ENCODE measurements at regions not wholly inside any gene's neighbourhood (a gene's known extent, or its start where the extent isn't known, plus 50 kb on each side); places are given as distances from the start of the nearest gene placed in this dataset.

DNA sequence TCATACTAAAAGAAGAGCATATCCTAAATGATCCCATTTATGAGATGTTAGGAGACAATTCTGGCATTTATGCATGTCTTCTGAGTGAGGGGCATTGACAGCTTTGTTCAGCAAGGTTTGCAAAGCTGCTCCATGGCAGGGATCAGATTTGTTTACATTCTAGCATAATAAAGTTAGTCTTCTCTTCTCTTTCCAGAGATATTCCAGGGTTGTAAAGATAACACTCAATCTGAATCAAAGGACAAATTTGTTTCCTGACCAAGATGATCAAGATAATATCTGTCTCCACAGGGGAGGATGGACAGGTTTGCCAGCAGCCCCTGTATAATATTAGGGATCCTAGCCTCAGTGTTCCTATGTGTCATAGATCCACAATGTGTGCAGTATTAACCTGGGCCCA lies 77.5 kb upstream of the ZC3H12C start:
- no peak for DNase-seq

DNA sequence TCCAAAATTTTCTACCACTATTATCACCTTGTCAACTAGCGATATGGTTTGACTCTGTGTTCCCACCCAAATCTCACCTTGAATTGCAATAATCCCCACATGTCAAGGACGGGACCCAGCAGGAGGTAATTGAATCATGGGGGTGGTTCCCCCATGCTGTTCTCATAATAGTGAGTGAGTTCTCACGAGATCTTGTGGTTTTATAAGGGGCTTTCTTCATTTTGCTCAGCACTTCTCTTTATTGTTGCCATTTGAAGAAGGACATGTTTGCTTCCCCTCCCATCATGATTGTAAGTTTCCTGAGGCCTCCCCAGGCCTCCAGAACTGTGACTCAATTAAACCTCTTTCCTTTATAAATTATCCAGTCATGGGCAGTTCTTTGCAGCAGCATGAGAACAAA lies 73.5 kb upstream of the ZC3H12C start:
- DNase-seq = no peak

DNA sequence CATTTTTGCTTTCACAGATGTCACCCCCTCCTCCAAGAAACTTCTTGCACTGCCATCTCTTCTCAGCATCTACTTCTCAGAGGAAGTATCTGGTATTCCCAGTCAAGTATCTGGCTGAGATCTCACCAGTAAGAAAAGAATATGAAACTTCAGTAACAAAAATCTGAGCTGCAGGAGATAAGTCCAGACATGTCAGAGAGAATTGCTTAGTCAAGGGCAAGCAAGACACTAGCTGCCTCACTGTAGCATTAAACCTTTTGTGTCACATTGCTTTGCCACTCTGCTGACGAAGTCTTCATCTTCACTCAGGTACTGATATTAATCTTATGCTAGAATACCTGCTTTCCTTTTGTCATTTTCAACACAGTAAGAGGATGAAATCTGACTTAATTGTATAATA lies 70.6 kb upstream of the ZC3H12C start:
- no peak for DNase-seq

GRCh38 chr11:110023711-110024110 lies 69.5 kb upstream of the ZC3H12C start:
- no peak for DNase-seq

- DNase-seq = peak in 17 of 58 donors; percentile 2 to 32 (median 9)
Observed at GRCh38 chr11:110026858-110027626, 66.2 kb upstream of the ZC3H12C start.

GRCh38 chr11:110027627-110028371 lies 65.4 kb upstream of the ZC3H12C start:
- DNase-seq = no peak

GRCh38 chr11:110028921-110029320 lies 64.3 kb upstream of the ZC3H12C start:
- no peak for DNase-seq

DNA sequence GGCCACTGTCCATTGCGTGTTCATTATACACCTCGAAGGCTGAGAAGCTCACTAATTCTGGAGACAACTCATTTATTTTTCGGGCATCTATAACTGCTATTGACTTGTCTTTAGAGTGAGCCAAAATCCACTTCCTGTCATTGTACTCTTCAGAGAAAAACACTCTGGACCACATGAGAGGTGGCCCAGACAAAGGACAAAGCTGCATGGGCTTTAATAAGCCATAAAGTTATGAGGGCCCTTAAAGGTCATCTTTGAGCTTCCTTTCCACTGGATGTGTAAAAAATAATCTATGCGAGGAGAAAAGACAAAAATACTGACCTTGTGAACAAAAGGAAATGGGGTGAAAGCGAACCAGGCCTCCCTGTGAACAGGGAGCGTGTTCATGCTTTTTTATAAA lies 63.5 kb upstream of the ZC3H12C start:
- no peak for DNase-seq

DNA sequence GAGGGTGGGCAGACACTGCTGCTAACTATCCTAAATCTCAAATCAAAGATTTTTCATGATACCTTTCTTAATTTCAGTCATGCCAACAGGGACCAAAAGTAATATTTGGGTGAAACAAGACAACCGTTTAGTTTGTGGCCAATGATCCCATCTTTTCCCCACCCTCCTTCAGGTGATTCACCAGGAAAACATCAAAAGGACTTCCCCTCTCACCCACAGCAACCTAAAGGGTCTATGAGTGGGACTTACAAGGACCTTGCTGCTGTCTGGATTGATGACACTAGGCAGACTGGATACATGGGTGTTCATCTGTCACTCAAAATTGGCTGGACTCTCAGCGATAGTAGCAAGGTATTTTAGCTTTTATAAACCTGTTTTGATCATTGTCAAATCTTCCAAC lies 62.0 kb upstream of the ZC3H12C start:
- DNase-seq = no peak

DNA sequence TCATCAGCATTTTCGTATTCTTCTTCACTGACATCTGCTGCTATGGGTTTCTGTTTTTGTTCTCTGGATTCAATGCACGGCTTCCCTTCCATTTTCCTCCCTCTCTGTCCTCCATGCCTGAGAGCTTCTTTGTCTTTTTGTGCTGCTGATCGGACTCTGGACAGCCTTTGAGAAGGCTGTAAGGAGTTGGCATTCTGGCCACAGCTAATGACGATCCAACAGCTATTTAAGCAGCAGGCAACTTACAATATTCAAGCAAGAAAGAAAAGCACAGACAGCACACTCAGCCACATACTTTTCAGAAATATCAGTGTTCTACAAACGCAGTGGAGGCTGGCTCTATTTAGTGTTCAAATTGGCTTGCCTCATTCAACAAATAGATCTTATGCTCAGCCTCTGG lies 60.9 kb upstream of the ZC3H12C start:
- peak in 18 of 58 donors; percentile 3 to 48 (median 12) for DNase-seq

DNA sequence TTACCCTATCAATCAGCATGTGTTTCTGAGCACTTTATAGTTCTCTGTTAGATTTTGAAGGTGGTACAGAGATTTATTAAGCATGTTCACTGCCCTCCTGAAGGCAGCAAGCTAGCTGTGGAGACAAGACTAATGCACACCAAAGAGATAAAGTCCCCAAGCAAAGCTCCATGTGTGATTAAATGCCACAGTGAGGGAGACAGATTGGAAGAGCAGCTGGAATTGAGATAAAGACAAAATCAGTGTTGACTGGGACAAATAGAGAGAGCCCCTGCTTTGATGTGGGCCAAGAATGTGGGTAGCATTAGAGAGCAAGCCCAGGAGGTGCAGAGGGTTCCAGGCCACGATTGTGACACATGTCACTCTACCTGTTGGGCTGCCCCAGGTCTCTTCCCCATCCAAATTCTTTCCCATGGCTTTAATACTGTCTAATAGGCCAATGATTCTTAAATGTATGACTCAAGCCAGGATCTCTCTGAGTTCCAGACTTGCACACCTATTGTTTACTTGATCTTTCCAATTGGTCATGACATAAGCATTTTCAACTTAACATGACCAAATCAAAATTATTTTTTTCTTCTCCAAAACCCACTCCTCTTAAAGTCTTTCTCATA lies 60.1 kb upstream of the ZC3H12C start:
- DNase-seq = no peak

DNA sequence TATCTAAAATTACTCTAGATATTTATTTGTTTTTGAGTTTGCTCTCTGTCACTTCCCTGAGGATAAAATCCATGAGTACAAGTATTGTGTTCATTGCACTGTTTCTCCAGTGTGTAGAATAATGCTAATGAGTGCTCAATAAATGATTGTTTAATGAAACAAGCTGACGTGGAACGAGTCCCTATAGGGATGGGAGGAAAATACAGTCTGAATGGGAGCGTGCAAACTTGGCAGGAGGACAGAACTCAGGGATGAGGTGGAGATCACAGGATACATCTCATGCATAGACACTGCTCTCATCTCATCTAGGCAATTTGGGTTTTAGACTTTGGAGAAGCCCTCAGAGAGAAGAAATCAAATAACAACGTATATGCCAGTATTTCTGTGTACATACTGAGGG lies 58.4 kb upstream of the ZC3H12C start:
- no peak for DNase-seq

DNA sequence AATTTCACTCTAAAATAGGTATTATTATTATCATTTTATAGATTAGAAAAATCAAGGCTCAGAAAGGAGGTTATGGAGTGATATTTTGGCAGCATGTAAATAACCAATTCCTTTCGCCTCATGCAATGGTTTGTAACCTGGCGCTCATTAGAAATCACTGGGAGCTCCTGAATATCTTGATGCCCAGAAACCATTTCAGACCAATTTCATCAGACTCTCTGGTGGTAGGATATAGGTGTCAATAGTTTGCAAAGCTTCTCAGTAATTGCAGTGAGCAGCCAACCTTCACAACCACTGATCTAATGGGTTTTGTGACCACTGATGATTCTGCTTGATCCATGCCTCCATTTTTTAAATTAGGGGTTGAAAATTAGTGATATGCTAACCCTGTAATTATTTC lies 57.8 kb upstream of the ZC3H12C start:
- no peak for DNase-seq

GRCh38 chr11:110038201-110038600 lies 55.0 kb upstream of the ZC3H12C start:
- no peak for DNase-seq
